ENCODE measurements at regions not wholly inside any gene's neighbourhood (a gene's known extent, or its start where the extent isn't known, plus 50 kb on each side); places are given as distances from the start of the nearest gene placed in this dataset.

- H4K20me1 ChIP-seq (ENCODE audit: insufficient read depth), result no peaks in the 10 kb centered on the region
- peaks cover 4 to 46% of the 10 kb centered on the region in 2 experiments; a peak in 2 of 4 replicates for H3K9me3 ChIP-seq (ENCODE audit: control insufficient read depth in 1 of 2, insufficient read depth in 1 of 2, low read depth in 1 of 2, low read length in 2 of 2)
- H3K9ac ChIP-seq (ENCODE audit: low read length), result no peak overlapping the region
- CTCF ChIA-PET, result no interaction called here
- no TSS peak for BruUV-seq (replicated peaks)
- no peaks in the 10 kb centered on the region for H3K9me2 ChIP-seq (ENCODE audit: insufficient read depth)
- H3K27ac ChIP-seq (ENCODE audit: low read depth, low read length), result no peak overlapping the region
- no peak overlapping the region for H3K4me2 ChIP-seq (ENCODE audit: low read length)
- intact Hi-C loops (cut with micrococcal nuclease), result no loop called here
- POLR2A ChIA-PET, result no interaction called here
- RAD21 ChIA-PET (ENCODE audit: low non-redundant PET in 1 of 2, low total read pairs in 2 of 2, uncharacterized antibody in 2 of 2, unreplicated experiment in 2 of 2), result no interaction called here
- ATAC-seq (no peak), DNase-seq (ENCODE audit: low read depth, low spot score) (no peak)
- no peaks in the 10 kb centered on the region for H3K79me2 ChIP-seq (ENCODE audit: insufficient read depth, low read length)
- H3K36me3 ChIP-seq (ENCODE audit: control insufficient read depth in 1 of 2, insufficient read depth in 2 of 2, low read length in 2 of 2), result no peaks in the 10 kb centered on the region
- TF ChIP-seq CBX3 (IDR thresholded peaks at IDR 0.05; ENCODE audit: low read depth), result no peak
- no peak for TF ChIP-seq ZFX (IDR thresholded peaks at IDR 0.05)
- TF ChIP-seq RAD21 (IDR thresholded peaks at IDR 0.05; ENCODE audit: low read depth), result no peak
- TF ChIP-seq POLR2AphosphoS5 (IDR thresholded peaks at IDR 0.05; ENCODE audit: low read depth, low read length), result no peak
- TF ChIP-seq EZH2 (IDR thresholded peaks at IDR 0.05), result no peak
- TF ChIP-seq FOSL1 (IDR thresholded peaks at IDR 0.05; ENCODE audit: low read depth), result no peak
- no peak for TF ChIP-seq CTCF (IDR thresholded peaks at IDR 0.05 in 2 of 3, conservative IDR thresholded peaks at IDR 0.05 in 1 of 3; ENCODE audit: borderline replicate concordance in 1 of 3, insufficient read depth in 1 of 3, low read depth in 2 of 3, low read length in 2 of 3)
- TF ChIP-seq SRF (IDR thresholded peaks at IDR 0.05; ENCODE audit: low read depth), result no peak
- no peak for TF ChIP-seq EGR1 (IDR thresholded peaks at IDR 0.05; ENCODE audit: low read depth)
- no peak for TF ChIP-seq ZNF274 (IDR thresholded peaks at IDR 0.05; ENCODE audit: low read depth, low read length)
- TF ChIP-seq MAX (IDR thresholded peaks at IDR 0.05), result no peak
- TF ChIP-seq CEBPB (IDR thresholded peaks at IDR 0.05; ENCODE audit: low read depth), result no peak
- no peak for TF ChIP-seq ZBTB33 (IDR thresholded peaks at IDR 0.05; ENCODE audit: extremely low read depth, insufficient replicate concordance, low read length)
- TF ChIP-seq YY1 (IDR thresholded peaks at IDR 0.05; ENCODE audit: extremely low read depth, insufficient replicate concordance, low read depth, low read length), result no peak
- no peak for TF ChIP-seq POLR2A (IDR thresholded peaks at IDR 0.05; ENCODE audit: borderline replicate concordance, extremely low read depth, insufficient read depth, insufficient read length)
- TF ChIP-seq JUND (IDR thresholded peaks at IDR 0.05), result no peak
- TF ChIP-seq SIN3A (IDR thresholded peaks at IDR 0.05; ENCODE audit: low read depth), result no peak
- no peak for TF ChIP-seq ATF3 (IDR thresholded peaks at IDR 0.05)
- H3K4me1 ChIP-seq (ENCODE audit: control insufficient read depth in 1 of 2, insufficient read depth in 2 of 2, low read length in 2 of 2), result no peaks in the 10 kb centered on the region
- H2AFZ ChIP-seq (ENCODE audit: low read depth, low read length, poor library complexity, severe bottlenecking), result no peak overlapping the region
- no peaks in the 10 kb centered on the region for H3K27me3 ChIP-seq (ENCODE audit: insufficient read depth, low read length)
- H3K4me3 ChIP-seq (replicated peaks in 1 of 2; ENCODE audit: low read depth in 1 of 2, low read length in 2 of 2), result no peak overlapping the region
Observed at GRCh38 chr15:46556010-46556409, 921.2 kb downstream of the SQOR start.

All from HCT116 (cell line).